Fibroblast of peridontal ligament (primary cell): ENCODE measurements at regions not wholly inside any gene's neighbourhood (a gene's known extent, or its start where the extent isn't known, plus 50 kb on each side); places are given as distances from the start of the nearest gene placed in this dataset.

Experiments used
- DNase-seq: peaks from one replicate; pipeline ENCODE4 v3.0.0-alpha.2; 2010; ENCODE audit errors: extremely low read depth

- DNase-seq = no peak
Observed at GRCh38 chr16:82242201-82242600, 72.2 kb upstream of the MPHOSPH6 start.

DNA sequence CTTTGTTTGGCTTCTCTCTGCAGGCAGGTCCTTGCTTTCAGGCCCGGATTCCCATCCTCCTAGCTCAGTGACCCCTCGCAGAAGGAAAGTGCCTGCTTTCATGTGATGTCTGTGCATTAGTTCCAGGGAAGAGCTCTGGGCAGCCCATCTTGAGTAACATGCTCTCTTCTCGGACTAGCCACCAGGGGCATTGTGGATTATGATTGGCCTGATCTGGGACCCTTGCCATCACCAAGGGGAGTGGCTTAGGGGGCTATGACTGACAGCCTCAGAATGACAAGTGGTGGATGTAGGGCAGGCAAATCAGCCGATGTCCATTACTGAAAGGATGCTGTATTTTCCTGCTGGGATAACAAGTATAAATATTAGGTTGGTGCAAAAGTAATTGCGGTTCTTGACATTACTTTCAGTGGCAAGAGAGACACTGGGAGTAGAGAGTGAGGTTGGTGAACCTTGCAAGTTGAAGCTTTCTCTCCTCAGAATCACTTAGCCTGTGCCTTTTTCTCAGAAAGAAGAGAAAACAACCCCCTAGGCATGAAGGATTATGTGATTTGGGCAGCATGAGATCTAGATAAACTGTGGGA is 71.5 kb upstream of the MPHOSPH6 start:
- DNase-seq = no peak

DNA sequence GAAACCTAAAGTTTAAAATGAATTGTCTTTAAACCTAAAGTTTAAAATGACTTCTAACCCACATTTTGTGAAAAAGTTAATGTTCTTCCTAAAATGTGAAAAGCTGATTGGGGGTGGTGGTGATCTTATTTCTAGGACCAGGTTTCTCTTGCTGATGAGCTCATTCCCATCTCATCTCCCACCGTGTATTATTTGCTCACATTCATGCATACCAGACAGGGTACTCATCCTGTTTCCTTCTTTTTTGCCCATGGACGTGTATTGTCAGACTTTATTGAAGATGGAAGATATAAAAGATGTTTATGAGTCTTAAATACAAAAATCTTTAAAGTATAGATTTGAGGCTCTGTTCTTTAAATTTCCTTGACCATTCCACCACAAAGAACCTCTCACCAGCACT is 70.1 kb upstream of the MPHOSPH6 start:
- no peak for DNase-seq

DNA sequence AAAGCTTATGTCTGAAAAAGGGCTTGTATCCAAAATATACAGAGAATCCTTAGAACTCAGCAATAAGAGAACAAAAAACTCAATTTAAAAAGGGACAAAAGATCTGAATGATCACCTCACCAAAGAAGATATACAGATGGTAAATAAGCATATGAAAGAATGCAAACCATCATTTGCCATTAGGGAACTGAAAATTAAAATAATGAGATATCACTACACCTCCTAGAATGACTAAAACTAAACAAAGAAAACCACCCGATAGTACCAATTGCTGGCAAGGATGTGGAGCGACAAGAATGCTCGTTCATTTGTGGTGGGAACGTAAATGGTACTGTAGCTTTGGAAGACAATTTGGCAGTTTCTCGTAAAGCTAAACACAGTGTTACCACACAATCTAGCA is 66.9 kb upstream of the MPHOSPH6 start:
- DNase-seq = no peak

DNA sequence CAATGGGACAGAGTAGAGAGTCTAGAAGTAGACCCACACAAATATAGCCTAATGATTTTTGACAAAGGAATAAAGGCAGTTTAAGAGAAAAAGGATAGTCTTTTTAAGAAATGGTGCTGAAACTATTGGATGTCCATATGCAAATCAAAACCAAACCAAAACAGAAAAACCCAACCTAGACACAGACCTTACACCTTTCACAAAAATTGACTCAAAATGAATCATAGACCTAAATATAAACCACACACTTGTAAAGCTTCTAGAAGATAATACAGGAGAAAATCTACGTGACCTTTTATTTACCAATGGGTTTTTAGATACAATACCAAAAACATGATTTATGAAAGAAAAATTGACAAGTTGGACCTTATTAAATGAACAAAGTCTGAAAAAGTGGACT is 66.4 kb upstream of the MPHOSPH6 start:
- no peak for DNase-seq

- DNase-seq = no peak
Observed at GRCh38 chr16:82232806-82233205, 62.8 kb upstream of the MPHOSPH6 start.

GRCh38 chr16:82231008-82231787 is 61.2 kb upstream of the MPHOSPH6 start:
- DNase-seq = no peak

- peak; percentile 74 for DNase-seq
Observed at GRCh38 chr16:82229800-82230619, 60.0 kb upstream of the MPHOSPH6 start.

DNA sequence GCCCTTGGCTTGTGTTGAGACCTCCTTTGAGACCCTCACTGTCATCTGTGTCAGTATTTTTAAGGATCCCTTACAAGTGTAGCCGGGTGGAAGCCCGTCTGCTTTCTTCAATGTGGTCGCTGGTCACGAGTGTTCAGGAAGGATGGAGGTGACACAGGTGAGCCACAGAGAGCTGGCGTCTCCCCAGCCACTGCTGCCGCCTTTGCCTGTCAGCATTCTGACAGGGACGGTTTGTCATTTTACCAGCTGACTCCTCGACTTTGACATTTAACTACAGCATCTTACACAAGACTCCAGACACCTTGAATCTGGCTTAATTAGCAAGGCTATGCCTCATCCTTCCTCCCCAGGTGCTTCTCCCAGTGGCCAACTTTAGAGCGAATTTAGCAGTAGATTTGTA is 56.3 kb upstream of the MPHOSPH6 start:
- DNase-seq = no peak

DNA sequence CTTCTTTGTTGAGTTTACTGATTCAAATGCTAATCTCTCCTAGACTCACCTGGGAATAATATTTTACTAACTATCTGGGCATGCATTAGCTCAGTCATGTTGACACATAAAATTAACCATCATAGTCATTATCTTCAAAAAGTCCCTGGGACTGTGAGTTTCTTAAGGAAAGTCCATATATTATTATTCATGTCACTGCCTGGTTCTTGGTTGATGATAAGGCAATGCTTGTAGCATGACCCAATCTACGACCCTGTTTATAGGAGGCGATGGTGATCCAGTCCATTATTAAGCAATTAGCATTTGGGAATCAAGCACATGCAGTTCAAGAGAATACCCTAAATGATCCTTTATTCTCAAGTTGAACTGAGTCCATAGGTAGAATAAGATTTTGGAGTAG is 54.8 kb upstream of the MPHOSPH6 start:
- DNase-seq = no peak

- no peak for DNase-seq
Observed at GRCh38 chr16:82220541-82220940, 50.5 kb upstream of the MPHOSPH6 start.
